HG02885 (cell line): ENCODE measurements at regions not wholly inside any gene's neighbourhood (a gene's known extent, or its start where the extent isn't known, plus 50 kb on each side); places are given as distances from the start of the nearest gene placed in this dataset.

Experiments
- ATAC-seq: cut with Tn5 transposase; IDR thresholded peaks from one replicate; pipeline ENCODE4 v1.9.1; 2021; ENCODE audit warnings: mild to moderate bottlenecking; ENCODE audit not compliant: unreplicated experiment, poor library complexity

- no peak for ATAC-seq
Observed at GRCh38 chr9:80030801-80031200, 459.0 kb downstream of the TLE4 start.

GRCh38 chr9:80028501-80028900, 456.7 kb downstream of the TLE4 start:
- no peak for ATAC-seq

DNA sequence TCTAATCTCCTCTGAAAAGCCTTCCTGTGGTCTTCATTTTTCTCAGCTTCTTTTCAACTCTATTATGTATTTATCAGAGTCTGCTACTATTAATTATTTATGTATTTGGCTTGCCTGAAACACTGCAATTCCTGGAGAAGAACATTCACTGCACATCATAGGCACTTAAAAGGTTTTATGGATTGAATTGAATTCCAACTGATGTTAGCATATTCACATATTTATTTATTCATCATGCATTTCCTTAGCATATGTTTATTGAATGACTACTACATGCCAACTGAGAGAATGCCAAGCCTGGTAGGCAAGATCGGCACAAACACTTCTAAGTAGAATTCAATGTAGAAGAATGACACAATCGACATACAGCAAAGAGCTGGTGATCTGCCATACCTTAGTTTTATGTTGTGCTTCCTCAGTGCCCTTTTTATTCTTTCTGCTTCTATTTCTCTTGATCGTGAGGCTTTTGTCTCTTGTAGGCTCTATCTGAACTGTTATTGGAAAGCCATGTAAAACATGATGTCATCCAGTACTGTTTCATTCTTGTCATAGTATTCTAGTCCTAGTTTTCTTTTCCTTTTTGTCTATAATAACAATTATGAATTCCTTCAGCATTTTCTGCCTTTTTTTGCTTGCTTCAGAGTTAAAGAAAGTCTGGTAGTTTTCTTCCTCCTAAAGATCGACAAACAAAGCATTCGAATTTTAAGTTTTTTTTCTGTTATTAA, 454.2 kb downstream of the TLE4 start:
- ATAC-seq, result no peak

DNA sequence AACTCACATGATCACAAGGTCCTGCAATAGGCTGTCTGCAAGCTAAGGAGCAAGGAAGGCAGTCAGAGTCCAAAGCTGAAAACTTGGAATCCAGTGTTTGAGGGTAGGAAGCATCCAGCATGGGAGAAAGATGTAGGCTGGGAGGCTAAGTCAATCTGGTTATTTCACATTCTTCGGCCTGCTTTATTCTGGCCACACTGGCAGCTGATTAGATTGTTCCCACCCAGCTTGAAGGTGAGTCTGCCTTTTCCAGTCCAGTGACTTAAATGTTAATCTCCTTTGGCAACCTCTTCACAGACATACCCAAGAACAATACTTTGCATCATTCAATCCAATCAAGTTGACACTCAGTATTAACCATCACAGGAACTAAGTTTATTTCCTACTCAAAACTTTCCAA, 453.4 kb downstream of the TLE4 start:
- ATAC-seq, result no peak

GRCh38 chr9:80020530-80020929, 448.8 kb downstream of the TLE4 start:
- ATAC-seq, result peak; percentile 80

GRCh38 chr9:80020056-80020455, 448.3 kb downstream of the TLE4 start:
- ATAC-seq, result peak; percentile 2

DNA sequence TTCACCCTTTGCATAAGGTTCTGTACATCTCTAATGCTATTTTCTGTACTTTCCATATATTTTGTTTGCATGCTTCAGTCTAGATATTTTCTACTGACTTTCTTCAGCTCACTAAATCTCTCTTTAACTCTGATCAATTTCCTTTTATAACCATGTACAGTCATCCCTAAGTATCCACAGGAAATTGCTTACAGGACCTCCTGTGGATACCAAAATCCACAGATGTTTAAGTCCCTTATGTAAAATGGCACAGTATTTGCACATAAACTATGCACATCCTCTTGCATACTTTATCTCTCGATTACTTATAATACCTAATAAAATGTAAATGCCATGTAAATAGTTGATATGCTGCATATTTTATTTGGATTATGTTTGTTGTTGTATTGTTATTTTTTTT, 442.1 kb downstream of the TLE4 start:
- ATAC-seq, result no peak

GRCh38 chr9:80012557-80013330, 441.0 kb downstream of the TLE4 start:
- no peak for ATAC-seq

DNA sequence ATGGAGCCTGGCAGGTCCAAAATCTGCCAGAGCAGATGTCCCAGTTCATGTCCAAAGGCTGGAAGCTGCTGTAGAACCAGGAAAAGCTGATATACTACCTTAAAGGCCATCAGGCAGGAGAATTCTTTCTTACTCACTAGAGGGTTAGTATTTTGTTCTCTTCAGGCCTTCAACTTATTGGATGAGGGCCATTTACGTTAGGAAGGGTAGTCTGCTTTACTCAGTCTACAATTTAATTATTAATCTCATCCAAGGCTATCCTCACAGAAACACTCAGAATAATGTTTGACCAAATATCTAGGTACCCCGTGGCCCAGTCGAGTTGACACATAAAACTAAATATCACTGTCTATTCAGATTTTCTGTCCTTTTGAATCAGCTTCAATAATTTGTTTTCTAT, 437.4 kb downstream of the TLE4 start:
- ATAC-seq, result no peak

- no peak for ATAC-seq
Observed at GRCh38 chr9:80004714-80005113, 432.9 kb downstream of the TLE4 start.

- ATAC-seq, result no peak
Observed at GRCh38 chr9:79990536-79990935, 418.8 kb downstream of the TLE4 start.

DNA sequence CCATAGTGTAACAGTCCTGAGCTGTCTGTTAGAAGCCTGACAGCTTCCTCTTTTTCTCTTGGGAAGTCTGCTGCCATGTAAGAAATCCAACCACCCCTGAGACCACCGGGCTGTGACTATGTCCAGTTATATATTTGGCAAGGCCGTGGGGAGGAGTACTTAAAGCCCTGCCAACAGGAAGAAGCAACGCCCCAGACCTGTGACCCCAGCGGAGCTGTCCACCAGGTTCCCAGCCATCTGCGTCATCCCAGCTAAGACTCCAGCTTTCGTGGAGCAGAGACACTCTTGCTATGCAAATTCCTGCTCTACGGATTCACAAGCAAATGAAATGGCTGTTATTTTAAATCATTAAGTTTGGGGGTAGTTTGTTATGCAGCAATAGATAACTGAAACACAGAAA, 417.3 kb downstream of the TLE4 start:
- no peak for ATAC-seq

- no peak for ATAC-seq
Observed at GRCh38 chr9:79988126-79988525, 416.4 kb downstream of the TLE4 start.

DNA sequence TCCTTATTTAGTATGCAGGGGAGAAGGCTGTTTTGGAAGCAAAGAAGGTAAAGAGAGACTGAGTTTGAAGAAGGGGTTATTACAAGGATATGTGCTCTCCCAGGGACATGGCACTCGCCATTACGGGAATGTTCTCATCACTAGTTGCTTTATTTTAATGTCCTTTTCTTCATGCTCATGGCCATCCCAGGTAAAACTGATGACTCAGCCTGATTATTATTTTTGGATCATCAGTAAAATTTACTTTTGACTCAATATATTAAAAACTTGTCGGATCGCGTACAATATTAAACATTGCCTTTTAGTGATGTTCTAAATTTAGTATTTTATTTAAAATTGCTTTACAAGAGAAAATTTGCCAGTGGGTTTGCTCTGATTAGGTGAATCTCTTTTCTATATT, 414.7 kb downstream of the TLE4 start:
- no peak for ATAC-seq

DNA sequence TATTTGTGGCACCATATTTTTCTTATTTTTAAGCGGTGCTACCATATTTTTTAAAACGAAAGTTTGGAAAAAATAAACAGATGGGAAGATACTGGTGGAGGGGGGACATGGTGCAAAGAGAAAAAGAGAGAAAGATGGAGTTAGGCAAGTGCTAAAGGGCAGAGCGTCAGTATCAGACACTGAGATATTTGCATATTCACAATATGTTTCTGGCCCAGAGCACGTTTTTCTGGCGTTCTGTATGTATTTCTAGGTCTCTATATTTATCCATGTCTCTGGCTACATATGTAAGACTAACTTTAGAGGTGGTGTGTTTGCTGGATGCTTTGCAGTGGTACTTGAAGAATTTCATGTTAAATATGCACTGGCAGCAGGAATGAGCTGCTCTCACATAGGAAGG, 414.0 kb downstream of the TLE4 start:
- no peak for ATAC-seq

DNA sequence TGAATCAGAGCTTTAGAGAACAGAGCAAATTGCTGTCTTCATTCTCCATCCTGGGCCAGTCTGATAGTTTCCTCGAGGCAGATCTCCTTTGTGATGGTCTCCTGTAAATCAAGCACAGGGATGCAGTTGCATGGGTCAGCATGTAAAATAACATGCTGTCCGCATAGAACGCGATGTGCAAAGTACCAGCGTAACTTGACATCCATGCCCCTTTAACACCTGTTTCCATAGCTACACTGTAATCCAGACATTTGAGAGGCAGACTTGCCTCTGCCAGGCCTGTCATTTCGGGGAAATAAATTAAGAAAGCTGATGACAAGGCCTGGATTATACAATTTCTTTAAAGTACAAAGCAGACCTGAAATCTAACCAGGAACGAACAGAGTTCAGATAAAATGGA, 413.5 kb downstream of the TLE4 start:
- no peak for ATAC-seq

DNA sequence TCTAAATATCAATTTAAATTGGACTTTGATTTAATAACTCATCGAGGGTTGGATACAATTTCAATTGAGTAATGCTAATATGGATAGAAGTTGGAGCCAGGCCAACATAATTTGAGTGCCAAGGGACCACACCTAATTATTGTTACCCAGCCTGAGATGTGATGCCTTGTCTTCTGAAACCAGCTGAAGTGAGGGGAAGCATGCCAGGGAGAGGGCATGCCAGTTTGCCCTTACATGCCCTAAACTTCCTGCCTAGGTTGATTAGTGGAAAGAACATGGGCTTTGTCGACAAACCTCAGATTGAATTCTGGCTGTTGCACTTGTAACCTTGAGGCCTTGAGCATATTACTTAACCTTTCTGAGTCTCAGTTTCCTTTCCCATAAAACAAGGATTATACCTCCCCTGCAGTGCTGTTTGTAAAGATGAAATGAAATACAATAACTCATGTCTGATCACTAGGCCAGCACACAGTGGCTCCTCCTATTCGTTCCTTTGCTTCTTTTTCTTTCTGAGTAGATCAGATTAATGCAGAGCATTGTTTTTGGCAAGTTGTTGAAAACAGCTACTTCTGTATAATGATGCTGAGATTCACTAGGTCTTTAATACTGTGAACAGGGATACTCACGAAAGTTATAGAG, 412.8 kb downstream of the TLE4 start:
- no peak for ATAC-seq

DNA sequence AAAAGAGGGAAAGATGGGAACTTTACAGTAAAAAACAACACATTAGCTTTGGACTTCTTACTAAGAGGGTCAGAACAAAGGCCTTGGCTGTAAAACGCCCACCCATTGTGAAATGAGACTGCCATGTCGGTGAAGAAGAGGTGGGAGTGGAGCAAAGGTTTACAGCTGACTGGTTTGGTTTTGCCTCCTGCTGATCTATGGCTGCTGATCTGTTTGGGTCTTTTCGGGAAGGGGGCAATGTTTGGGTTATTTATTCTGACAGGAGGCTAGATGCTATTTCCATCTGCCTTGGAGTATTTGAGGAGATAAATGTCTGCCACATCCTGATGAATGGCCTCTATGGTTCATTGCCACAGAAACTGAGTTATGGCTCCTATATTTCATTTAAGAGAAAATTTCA, 408.7 kb downstream of the TLE4 start:
- no peak for ATAC-seq

DNA sequence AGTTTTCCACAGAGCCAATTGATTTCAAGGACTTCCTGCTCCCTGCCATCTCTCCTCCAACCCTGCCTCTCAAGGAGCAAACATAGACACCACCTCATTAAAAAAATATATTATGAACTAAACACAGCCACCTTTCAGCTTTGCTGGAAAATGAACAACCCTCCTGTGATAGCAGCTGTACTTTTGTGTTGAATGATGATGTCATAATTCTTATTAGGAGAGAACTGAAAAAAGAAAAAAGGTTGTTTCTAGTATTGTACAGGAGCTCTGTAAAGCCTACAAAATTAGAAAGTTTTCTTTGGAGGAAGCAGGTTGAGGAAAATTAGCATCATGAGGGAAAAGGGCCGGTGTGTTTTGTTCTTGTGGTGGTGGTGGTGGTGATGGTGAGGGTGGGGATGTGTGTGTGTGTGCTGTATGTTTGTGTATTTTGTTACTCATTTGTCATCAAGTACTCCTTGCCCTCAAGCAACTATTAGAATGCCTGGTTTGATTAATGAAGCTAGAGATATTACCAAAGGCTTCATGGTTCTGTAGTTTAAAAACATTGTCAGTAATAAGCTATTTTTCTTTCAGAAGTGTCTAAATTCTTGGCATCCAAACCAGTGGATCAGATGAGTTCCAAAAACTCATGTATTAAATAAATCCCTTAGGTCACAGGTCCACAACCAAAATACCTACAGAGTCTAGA, 405.9 kb downstream of the TLE4 start:
- no peak for ATAC-seq

- ATAC-seq, result no peak
Observed at GRCh38 chr9:79977074-79977435, 405.3 kb downstream of the TLE4 start.
